ENCODE measurements at regions not wholly inside any gene's neighbourhood (a gene's known extent, or its start where the extent isn't known, plus 50 kb on each side); places are given as distances from the start of the nearest gene placed in this dataset.

DNA sequence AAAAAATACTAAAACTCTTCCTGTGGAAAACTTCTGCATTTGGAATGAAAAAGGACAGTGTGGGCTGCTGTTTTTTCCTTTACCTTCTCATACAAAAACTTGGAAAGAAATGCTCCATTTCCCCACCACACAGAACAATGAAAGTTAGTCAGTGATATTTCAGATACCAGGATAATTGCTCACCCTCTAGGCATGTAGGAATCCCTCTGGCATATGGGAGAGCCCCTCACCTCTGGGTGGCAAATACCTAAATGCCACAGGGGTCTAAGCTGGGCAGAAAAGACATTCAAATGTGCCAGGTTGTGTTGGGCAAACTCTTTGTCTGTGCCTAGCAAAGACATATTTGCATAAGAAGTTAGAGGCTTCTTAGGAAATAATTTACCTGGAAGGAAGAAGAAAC is 560.3 kb upstream of the NR2F2 start:
- Histone ChIP-seq H3K4me3 (no peak overlapping the region), H3K27ac (ENCODE audit: low read depth) (no peak overlapping the region), H3K36me3 (ENCODE audit: insufficient read depth) (no peaks in the 10 kb centered on the region), H3K4me1 (ENCODE audit: insufficient read depth) (peaks cover 10% of the 10 kb centered on the region; the same call in 1 of the 2 replicates), H4K20me1 (replicated peaks; ENCODE audit: insufficient read depth) (no peaks in the 10 kb centered on the region), H2AFZ (no peak overlapping the region), H3K79me2 (replicated peaks; ENCODE audit: insufficient read depth) (no peaks in the 10 kb centered on the region), H3K4me2 (no peak overlapping the region), H3K9me2 (ENCODE audit: insufficient read depth) (no peaks in the 10 kb centered on the region), H3K27me3 (ENCODE audit: insufficient read depth) (no peaks in the 10 kb centered on the region), H3F3A (replicated peaks; ENCODE audit: low read depth) (no peaks in the 10 kb centered on the region)
- no peak overlapping the region for H3K4me3 Mint-ChIP-seq
- H3K27ac Mint-ChIP-seq = no peak overlapping the region
- TF ChIP-seq EZH2 (IDR thresholded peaks at IDR 0.05; ENCODE audit: low read depth, unreplicated experiment) (no peak), STAT1 (IDR thresholded peaks at IDR 0.05; ENCODE audit: unreplicated experiment) (no peak), POLR2AphosphoS5 (IDR thresholded peaks at IDR 0.05; ENCODE audit: low read depth) (no peak), NANOG (IDR thresholded peaks at IDR 0.05; ENCODE audit: borderline replicate concordance) (no peak), JUNB (IDR thresholded peaks at IDR 0.05; ENCODE audit: unreplicated experiment) (no peak)
- TF ChIP-seq, protein P1, sequence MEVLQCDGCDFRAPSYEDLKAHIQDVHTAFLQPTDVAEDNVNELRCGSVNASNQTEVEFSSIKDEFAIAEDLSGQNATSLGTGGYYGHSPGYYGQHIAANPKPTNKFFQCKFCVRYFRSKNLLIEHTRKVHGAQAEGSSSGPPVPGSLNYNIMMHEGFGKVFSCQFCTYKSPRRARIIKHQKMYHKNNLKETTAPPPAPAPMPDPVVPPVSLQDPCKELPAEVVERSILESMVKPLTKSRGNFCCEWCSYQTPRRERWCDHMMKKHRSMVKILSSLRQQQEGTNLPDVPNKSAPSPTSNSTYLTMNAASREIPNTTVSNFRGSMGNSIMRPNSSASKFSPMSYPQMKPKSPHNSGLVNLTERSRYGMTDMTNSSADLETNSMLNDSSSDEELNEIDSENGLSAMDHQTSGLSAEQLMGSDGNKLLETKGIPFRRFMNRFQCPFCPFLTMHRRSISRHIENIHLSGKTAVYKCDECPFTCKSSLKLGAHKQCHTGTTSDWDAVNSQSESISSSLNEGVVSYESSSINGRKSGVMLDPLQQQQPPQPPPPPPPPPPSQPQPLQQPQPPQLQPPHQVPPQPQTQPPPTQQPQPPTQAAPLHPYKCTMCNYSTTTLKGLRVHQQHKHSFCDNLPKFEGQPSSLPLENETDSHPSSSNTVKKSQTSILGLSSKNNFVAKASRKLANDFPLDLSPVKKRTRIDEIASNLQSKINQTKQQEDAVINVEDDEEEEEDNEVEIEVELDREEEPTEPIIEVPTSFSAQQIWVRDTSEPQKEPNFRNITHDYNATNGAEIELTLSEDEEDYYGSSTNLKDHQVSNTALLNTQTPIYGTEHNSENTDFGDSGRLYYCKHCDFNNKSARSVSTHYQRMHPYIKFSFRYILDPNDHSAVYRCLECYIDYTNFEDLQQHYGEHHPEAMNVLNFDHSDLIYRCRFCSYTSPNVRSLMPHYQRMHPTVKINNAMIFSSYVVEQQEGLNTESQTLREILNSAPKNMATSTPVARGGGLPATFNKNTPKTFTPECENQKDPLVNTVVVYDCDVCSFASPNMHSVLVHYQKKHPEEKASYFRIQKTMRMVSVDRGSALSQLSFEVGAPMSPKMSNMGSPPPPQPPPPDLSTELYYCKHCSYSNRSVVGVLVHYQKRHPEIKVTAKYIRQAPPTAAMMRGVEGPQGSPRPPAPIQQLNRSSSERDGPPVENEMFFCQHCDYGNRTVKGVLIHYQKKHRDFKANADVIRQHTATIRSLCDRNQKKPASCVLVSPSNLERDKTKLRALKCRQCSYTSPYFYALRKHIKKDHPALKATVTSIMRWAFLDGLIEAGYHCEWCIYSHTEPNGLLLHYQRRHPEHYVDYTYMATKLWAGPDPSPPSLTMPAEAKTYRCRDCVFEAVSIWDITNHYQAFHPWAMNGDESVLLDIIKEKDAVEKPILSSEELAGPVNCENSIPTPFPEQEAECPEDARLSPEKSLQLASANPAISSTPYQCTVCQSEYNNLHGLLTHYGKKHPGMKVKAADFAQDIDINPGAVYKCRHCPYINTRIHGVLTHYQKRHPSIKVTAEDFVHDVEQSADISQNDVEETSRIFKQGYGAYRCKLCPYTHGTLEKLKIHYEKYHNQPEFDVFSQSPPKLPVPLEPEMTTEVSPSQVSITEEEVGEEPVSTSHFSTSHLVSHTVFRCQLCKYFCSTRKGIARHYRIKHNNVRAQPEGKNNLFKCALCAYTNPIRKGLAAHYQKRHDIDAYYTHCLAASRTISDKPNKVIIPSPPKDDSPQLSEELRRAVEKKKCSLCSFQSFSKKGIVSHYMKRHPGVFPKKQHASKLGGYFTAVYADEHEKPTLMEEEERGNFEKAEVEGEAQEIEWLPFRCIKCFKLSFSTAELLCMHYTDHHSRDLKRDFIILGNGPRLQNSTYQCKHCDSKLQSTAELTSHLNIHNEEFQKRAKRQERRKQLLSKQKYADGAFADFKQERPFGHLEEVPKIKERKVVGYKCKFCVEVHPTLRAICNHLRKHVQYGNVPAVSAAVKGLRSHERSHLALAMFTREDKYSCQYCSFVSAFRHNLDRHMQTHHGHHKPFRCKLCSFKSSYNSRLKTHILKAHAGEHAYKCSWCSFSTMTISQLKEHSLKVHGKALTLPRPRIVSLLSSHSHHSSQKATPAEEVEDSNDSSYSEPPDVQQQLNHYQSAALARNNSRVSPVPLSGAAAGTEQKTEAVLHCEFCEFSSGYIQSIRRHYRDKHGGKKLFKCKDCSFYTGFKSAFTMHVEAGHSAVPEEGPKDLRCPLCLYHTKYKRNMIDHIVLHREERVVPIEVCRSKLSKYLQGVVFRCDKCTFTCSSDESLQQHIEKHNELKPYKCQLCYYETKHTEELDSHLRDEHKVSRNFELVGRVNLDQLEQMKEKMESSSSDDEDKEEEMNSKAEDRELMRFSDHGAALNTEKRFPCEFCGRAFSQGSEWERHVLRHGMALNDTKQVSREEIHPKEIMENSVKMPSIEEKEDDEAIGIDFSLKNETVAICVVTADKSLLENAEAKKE (CRISPR knock-in tag; IDR thresholded peaks at IDR 0.05) = no peak
- TF ChIP-seq, protein P2, sequence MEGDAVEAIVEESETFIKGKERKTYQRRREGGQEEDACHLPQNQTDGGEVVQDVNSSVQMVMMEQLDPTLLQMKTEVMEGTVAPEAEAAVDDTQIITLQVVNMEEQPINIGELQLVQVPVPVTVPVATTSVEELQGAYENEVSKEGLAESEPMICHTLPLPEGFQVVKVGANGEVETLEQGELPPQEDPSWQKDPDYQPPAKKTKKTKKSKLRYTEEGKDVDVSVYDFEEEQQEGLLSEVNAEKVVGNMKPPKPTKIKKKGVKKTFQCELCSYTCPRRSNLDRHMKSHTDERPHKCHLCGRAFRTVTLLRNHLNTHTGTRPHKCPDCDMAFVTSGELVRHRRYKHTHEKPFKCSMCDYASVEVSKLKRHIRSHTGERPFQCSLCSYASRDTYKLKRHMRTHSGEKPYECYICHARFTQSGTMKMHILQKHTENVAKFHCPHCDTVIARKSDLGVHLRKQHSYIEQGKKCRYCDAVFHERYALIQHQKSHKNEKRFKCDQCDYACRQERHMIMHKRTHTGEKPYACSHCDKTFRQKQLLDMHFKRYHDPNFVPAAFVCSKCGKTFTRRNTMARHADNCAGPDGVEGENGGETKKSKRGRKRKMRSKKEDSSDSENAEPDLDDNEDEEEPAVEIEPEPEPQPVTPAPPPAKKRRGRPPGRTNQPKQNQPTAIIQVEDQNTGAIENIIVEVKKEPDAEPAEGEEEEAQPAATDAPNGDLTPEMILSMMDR (conservative IDR thresholded peaks at IDR 0.05; ENCODE audit: low read depth in 2 of 2) = no peak
- peak; percentile 46 for ATAC-seq
- H3K36me3 Mint-ChIP-seq (ENCODE audit: low read depth) = no peaks in the 10 kb centered on the region
- H3K27me3 Mint-ChIP-seq (ENCODE audit: insufficient read depth, low read depth, poor library complexity) = no peaks in the 10 kb centered on the region
- H3K9me3 Mint-ChIP-seq = no peaks in the 10 kb centered on the region; the same call in 2 of the 3 replicates
- DNase-seq (ENCODE audit: low spot score) = peak; percentile 6
- H3K4me1 Mint-ChIP-seq = peaks cover 9% of the 10 kb centered on the region
